HepG2 (cell line): ENCODE measurements at regions not wholly inside any gene's neighbourhood (a gene's known extent, or its start where the extent isn't known, plus 50 kb on each side); places are given as distances from the start of the nearest gene placed in this dataset.

Experiments used
- CEBPZ ChIP-seq: IDR thresholded peaks from 2 replicates; pipeline ENCODE4 v1.6.1; 2012; ENCODE audit warnings: low read length, improper control_type of control experiment
- MED8 ChIP-seq: sonication (generic); formaldehyde crosslinking; IDR thresholded peaks from 2 replicates; pipeline ENCODE4 v1.8.1; 2023; ENCODE audit warnings: mild to moderate bottlenecking, missing genetic modification reagents; ENCODE audit not compliant: insufficient replicate concordance
- REST ChIP-seq, 2 experiments: IDR thresholded peaks; 2 replicates each; pipeline ENCODE4 v1.6.1; 2011 to 2012; ENCODE audit warnings: low read length in 2 of 2, borderline replicate concordance in 1 of 2, low read depth in 1 of 2, mild to moderate bottlenecking in 1 of 2, moderate library complexity in 1 of 2
- ZNF160 ChIP-seq: sonication (generic); formaldehyde crosslinking; IDR thresholded peaks from 2 replicates; pipeline ENCODE4 v1.8.0; 2022; ENCODE audit warnings: mild to moderate bottlenecking, inconsistent platforms, missing genetic modification reagents

- TF ChIP-seq MED8 (CRISPR knock-in tag) (no peak), ZNF160 (no peak), CEBPZ (no peak), REST (IDR thresholded peaks at IDR 0.05; ENCODE audit: borderline replicate concordance in 1 of 2, low read depth in 1 of 2, low read length in 2 of 2) (no peak)
Measured at GRCh38 chr15:24076090-24076784, 389.1 kb upstream of the NDN start (continued).
